HG02588 (cell line): ENCODE measurements at regions not wholly inside any gene's neighbourhood (a gene's known extent, or its start where the extent isn't known, plus 50 kb on each side); places are given as distances from the start of the nearest gene placed in this dataset.

Source experiments
- ATAC-seq: cut with Tn5 transposase; IDR thresholded peaks from one replicate; pipeline ENCODE4 v1.9.1; 2021; ENCODE audit warnings: mild to moderate bottlenecking, moderate library complexity; ENCODE audit not compliant: unreplicated experiment

DNA sequence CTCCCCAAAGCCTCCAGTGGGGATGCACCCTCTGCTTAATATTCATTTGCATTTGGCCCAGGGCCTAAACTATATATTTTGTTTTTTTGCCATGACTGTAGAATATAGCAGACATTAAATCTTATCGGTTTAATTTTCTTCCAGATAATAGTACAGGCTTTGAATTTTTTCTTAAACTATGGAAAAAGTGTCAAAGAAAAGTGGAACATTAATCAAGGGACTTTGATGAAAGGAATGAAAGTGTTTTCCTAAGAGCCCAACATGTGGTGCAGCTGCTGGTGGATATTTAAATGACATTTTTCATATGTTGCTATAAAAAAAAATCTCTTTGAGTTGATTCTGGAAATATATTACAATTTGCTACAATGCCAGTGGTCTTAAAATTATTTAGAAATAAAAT lies 346.8 kb downstream of the CYP26B1 start:
- no peak for ATAC-seq

DNA sequence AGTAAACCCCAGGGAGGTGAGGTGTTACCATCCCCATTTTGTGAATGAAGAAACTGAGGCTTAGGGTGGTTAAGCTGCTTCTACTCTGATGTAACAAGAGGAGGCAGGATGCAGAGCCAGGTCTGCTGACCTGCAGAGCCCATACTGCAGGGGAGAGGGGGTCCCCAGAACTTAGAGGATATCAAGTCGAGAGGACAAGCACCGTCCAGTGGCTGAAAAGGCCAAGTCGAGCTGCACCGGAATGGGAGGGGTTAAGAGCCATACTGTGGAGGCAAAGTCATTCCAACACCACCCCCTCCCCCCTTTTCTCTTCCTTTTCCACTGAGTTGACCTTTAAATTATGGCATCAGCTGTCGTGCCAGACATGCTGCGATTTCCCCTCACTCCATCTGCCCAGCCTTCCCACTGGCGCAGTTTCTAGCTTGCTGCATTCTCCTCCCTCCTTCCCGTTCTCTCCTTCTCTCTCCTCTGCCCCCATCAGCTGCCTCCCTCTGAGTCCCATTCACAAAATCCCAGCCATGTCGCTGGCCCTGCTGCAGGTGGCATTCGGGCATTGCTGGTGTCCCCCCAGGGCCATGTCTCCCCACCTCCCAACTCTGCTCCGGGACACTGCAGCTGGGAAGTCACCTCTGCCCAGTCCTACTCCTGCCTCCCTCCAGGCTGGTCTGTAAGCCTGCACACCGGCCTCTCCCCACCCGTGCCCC lies 346.9 kb downstream of the DYSF start:
- no peak for ATAC-seq

DNA sequence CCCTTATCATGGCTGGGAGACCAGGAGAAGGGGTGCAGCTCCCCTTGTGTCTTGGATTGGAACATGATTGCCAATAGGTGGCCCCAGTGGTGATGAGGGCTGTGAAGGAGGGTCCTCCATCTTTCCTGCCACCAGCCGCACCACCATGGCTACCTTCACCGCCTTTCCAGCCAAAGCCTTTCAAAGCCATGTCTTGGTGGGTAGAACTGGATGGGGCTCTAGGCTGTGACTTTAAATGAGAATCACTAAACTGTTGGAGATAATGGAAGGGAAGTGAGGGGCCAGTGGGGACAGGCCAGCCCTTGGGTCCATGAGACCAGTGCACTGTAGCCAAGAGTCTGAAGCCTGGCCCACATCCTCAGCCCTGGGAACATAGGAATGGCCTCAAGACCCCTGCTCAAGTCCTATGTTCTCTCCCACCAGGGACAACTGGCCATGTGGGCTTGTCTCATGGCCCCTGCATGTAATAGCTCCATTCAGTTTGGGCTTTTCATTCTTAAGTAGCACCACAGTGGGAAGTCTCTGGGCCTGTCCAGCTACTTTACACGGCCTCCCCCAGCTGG lies 345.7 kb downstream of the DYSF start:
- no peak for ATAC-seq

DNA sequence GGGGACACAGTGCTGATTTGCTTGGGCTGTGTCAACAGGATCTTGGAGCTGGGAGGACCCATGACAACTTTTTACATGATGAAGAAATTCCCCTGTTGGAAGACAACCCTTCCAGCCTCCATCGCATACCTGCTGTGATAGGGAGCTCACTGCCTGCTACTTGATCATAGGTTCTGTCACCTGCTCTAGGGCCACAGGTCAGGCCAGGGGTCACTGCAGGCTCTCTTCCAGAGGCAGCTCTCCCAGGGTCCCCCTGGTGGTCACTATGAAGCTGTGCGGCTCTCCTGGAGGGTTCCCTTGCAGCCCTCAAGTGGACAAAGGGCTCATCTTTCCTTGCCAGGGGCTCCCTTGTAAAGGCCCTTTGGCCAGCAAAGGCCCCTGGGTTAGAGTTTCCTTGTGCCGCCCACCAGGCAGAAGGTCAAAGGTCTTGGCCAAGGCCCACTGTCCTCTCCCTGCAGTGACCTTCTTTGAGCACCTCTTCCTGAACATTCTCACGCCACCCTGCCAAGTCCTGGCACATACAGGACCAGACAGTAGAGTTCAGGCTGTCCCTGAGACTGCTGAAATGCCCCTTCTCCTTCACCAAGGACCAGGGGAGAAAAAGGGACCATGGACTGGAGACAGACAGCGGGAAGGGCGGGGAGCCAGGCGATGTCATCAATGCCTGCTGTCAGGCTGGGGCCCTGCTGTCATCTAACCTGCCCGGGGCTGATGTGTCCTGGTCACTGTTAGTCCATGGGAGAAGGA lies 345.1 kb downstream of the DYSF start:
- peak; percentile 45 for ATAC-seq

DNA sequence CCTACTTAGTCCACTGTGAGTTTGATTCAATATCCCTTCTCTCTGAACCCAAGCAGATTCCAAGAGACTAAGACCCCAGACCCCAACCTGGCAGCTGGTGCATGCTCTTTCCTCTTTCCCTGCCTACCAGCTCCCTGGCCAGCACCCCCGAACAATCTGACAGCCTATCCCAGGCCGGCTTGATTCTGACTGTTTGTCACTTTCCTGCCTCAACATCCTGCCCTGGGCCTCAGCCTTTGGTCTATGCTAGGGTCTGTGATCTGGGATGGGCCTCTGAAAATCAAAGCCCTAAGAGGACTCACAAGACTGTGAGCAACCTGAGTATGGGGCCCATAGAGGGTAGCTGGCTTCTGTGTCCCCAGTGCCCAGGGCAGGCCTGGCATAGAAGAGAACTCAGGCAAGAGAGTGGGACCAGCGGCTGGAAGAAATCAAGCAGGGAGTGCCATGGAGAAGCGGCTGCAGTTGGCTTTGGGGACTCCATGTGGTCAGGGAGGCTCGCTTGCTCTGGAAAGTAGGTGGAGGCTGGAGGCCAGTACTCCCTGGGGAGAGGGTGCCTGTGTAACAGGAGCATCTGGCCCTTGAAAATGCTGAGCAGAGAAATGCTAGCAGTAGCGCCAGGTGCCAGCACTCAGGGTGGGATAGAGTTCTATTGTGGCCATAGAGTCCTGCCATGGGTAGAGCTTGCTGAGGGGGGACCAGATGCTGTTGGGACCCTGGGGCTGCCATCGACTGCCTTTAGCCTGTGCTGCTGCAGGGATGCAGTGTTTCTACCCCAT lies 343.9 kb downstream of the DYSF start:
- ATAC-seq: no peak

DNA sequence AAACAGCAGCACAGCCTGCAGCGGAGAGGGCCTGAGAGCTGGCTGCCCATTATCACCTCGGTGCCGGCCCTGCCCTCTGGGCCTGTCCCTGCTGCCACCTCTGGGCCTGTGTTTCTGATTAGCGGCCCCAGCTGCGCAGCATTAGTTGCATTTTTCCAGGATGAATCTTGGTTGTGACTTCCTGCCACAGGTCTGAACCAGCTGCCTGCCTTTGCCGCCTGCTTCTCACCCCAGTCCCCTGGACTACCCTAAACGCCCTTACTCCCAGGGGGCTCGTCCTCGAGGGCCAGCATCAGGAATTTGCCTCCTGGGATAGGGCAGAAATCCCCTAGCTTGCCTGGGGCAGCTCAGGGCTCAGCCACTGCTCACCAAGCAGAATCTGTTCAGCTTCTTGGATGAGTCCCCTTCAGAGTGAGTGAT lies 342.8 kb downstream of the DYSF start:
- ATAC-seq: no peak

DNA sequence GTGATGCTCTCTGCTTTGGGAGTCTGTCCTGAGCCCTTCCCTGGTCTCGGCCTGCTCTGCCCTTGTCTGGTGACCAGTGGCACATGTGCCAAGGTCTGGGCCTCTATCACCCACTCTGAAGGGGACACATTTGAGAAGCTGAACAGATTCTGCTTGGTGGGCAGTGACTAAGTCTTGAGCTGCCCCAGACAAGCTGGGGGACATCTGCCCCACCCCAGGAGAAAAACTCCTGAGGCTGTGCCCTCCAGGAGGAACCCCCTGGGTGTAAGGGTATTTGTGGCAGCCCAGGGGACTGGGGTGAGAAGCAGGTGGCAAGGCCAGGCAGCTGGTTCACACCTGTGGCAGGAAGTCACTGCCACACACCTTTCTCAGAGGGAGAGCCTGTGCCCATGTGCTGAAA lies 342.1 kb downstream of the DYSF start:
- ATAC-seq: no peak

DNA sequence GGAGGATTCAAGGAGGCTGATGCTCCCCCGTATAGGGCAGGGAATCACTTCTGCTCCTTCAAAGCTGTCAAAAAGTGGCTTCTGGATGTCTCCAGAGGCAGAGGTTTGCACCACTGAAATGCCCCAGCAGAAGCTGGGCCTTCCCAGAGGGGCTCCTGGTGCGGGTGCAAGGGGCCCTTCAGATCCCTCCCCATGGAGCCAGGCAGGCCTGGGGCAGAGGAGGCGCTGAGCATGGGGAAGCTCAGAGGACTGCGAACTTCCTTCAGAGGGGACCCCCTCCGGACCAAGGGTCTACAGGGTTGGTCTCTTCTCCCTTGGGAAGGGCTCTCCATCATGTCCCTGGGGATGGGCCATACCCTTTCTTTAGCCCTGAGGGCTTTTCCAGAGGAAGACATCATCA lies 341.2 kb downstream of the DYSF start:
- no peak for ATAC-seq

DNA sequence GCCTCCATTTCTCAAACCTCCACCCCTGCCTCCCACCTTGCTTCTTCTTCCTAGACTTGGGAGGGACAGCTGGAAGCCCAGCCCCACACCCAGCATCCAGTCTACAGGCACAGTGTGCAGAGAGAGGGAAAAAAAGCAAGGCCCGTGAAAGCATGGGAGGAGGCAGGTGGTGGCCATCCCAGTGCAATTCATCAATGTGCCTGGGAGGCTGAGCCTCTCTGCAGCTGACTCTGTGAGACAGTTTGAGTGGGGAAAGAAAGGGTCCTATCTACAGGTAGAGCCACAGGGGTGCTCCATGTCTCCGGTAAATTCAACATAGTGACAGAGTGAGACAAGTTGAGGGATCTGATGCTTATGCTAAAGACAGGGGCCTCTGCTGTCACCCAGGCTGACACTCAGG lies 340.6 kb downstream of the DYSF start:
- no peak for ATAC-seq

DNA sequence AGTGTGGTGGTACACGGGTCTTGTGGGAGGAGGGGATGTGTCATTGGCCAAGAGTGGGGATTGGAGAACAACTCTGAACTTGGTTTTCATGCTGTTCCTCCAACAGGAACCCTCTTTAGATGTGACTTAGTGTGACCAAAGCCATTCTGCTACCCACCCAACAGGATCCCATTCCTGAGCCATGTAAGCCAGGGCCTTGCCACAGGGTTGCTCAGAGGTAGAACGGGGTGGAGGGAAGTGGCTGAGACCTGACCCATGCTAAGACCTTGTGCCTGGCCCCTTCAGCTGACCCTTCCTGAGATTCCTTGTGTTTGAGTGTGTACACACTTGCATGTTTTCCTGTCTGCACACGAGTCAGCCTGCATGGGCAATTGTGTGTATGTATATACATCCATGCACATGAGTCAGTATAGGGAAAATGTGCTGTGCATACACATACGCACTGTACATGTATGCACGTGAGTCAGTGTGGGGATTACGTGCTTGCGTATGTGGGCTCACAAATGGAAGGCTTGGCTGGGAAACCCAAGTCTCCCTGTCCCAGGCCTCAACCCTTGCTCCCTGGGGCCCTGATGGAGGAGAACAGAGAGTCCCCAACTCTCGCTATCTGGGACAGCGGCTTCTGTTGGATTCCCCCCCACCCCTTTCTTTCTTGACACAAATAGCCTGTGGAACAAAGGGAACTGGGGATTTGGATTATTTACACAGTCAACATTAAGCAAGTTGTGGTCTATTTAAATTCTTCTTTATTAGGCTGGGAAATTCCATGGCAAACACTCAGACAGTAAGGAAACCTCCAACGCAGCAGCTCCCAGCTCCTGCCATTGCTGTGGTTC lies 339.8 kb downstream of the DYSF start:
- no peak for ATAC-seq

DNA sequence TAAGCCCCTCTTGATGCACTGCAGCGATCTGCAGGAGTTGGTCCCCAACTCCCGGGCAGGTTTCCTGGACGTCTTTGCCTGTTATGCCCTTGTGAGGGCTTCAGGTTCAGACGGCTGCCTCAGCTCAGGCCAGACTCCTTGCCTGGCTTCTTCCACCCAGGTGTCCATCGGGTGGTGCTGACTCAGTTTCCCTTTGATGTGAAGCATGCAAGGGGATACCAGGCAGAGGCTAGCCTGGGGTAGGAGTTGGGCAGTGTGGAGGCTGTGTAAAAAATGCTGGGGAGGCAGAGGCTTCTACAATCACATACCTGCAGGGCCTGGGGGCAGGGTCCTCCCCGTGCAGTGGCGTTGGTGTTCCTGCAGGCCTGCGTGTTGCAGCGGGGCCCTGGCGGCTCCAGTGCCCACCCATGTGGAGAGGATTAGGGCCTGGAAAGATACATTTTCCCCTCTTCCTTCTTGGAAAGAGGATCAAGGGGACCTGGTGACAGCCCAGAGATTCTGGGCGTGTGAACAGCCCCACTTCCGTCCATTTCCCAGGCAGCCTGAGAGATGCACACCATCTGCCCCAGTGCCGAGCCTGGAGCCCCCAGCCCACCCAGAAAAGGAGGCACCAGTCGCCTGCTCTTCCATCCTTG lies 338.3 kb downstream of the DYSF start:
- ATAC-seq: no peak

DNA sequence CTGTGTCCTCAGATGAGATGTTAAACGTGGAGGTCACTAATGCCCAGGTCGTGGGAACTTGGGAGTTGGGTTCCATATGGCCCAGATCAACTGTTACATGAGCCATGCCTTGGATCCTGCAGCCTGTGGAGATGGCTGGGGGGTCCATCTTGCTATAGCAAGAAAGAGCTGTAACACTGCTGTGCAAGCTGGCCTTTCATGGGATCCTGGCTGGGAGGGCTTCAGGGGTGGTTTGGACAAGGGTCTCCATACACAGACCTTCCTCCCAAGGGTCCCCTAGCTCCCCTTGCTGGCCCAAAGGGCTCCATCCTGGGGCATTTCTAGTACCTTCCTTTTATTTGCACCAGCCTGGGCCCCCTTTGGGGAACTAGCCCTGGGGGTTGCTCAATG lies 337.7 kb downstream of the DYSF start:
- ATAC-seq: no peak

DNA sequence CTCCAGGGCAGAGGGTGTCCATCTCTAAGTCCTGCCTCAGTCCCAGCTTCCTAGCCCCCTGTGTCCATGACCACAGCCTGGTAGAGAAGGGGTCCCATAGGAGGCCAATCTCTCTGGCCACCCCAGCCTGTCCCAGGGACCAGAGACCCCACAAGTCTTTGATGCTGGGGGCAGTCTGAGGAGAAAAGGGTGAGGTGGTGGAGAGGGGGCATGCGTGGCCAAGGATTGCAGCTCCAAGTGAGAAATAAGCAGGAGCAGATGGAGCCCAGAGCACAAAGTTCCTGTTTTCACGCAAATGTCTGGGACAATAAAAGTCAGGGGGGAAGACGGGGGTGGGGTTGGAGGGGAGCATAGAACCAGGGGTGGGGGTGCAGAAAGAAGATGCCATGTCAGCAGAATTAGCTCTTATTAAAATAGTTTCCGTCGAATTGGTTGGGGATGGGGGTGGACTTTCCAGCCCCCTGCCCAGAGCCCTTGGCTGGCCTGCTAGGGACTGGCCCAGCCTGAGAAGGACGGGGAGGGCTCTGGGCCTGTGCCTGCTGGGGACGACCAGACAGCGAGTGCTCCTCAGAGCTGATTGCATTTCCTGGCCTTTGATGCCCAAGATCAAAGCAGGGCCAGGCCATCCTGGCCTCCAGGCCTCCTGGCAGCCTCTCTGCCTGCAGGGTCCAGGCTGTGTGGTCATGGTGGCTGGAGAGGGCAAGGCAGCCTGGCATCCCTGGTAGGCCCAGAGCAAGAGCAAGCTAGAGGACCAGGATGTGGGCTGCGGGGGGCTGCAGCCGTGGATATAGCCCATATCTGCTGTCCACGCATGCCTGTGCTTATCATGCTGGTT lies 337.1 kb downstream of the DYSF start:
- no peak for ATAC-seq

DNA sequence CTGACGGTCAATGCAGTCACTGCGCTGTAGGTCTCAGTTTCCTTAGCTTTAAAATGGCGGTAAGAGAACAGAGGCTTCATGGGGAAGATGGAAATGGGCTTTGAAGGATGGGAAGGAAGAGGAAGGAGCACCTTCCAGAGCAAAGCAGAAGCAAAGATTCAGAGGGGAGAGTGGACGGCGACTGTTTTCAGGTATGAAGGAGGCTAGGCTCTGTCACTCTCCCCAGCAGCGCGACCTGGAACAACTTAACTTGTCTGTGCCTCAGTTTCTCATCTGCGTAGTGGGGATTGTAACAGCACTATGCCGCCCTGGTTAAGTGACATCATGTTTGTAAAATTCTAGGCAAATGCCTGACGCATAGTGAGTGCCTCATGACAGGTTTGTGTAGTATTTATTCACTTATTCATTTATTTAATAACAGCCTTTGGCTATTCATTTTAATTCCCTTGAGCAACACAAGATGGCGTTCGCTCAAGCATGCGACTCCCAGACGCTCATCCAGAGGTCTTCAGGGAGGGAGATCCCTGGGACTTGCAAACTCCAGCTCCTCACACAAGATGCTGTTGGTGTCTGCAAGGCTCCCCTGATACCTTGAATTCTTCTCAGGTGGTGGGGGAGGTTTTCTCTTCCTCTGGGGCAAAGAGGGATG lies 336.3 kb downstream of the DYSF start:
- no peak for ATAC-seq

DNA sequence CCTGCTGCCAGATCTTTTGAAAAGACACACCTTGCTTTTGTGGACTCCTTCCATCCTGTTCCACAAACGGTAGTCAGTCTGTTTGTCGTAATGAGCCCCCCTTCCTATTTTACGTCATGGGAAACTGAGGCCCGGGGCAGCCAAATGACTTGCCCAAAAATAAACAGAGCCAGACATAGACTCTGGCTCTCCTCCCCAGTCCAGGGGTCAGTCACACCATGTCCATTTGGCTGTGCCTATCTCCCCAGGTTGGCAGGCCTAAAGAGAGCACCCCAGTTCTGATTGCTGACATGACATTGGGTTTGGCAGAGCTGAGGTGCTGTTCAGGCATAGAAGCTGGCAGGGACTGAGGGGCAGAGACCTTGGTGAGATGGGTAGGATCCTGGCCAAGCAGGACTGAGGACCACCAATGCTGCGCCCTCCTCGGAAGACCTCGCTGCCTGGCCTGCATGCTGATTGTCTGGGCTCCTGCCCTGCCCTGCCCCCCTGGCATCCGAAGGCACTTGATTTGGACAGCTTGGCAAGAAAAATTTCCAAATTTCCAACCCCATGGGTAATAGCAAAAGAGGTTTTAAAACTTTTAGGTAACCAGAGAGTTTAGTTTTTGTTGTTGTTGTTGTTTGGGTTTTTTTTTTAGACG lies 335.4 kb downstream of the DYSF start:
- ATAC-seq: no peak

DNA sequence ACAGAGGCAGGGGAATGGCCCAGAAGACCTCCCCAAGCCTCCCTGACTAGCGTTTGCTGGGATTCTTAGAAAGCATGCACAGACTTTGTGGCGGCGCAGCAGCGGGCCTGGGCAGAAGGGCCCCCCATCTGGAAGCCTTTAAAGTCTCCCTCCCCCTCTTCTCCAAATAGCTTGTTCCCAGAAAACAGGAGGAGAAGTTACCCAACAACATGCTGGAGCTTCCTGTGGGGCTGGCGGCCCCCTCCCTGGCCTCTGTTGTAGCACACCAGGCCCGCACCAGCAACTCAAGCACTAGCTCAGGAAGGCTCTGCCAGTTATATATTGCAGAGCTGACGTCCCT lies 334.8 kb downstream of the DYSF start:
- ATAC-seq: no peak

DNA sequence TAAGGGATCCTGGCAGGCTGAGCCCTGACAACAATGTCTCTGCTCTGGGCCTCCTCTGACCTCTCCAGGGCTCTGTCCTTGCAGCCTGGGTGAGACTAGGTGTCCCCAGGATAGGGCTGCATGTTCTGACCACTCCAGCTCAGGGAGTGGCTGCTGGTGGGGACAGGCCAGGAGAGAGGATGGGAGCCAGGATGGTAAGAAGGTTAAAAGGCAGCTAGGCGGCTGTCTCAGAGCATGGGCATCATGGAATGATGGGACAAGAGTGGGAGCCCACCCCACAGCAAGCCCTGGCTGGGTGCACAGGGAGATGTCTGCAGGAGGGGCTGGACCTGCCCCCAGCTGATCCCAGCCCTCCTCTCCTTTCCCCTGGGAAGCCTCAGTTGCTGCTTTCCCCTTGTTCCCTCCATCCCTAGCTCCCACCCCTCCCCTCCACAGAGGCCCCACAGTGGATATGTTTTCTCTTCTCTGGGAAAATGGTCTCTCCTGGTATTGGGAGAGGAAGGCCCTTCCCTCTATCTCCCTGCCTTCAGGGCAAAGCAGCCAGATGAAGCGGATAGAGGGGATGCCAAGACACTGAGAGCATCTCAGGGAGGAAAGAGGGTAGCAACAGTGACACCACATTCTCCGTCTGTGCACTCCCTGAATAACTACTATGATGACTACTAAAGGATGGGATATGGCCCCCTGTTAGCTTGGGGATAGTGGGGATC lies 334.3 kb downstream of the DYSF start:
- no peak for ATAC-seq

DNA sequence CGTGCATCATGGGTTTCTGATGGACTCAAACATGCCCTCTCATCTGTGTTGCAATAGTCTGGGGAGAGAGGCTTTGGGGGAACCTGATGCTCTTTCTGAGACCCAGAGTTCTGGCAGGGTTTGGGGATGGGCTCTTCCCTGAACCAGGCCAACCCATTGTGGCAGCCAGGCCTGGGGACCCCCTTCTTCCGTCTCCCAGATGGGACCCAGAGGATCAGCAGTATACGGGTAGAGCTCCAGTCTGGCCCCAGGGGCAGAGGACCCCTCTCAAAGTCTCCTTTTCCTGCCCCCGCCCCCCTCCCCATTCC lies 333.7 kb downstream of the DYSF start:
- no peak for ATAC-seq
